Cardiac septum (tissue), 1 donor: ENCODE measurements at regions not wholly inside any gene's neighbourhood (a gene's known extent, or its start where the extent isn't known, plus 50 kb on each side); places are given as distances from the start of the nearest gene placed in this dataset.
A peak's percentile ranks its signal among the peaks of the same experiment; 100 is the strongest.
"Not testable (repeated sequence)": the region's sequence is repeated elsewhere in the genome, so short reads cannot be mapped to it uniquely, and the experiment has no call there.

Source experiments
- DNase-seq: peaks from one replicate; pipeline ENCODE4 v3.0.0-alpha.2; 2020; ENCODE audit warnings: low spot score
- intact Hi-C: fragments of 100-400 bp; cut with DNase I; formaldehyde crosslinking; loops from one replicate; pipeline ENCODE4 v1.14.0; 2022
- donor health status: DM: no; HTN: no; CAD: no.

- intact Hi-C loops = no loop called here
- no peak for DNase-seq
These were observed 1879.2 kb upstream of the CDH9 start for GRCh38 chr5:28917631-28918030.

DNA sequence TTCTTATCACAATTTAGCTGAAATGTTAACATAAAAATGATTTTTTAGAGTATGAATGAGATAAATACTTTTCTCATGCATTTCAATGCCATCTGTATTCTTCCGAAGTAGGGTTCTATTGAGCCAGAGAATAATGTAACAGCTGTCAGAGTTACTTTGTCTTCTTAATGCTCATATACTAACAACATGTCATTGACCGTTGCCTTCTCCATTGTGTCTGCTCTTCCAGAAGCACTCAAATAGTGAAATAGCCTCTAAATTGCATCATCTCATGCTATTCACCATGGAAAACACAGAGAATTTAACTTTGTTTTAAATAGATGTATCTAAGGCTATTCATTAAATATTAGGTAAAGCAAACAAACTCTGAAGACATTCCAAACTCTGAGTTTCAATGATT, 1875.9 kb upstream of the CDH9 start:
- no peak for DNase-seq
- intact Hi-C loops = no loop called here

- DNase-seq = no peak
- intact Hi-C loops = no loop called here
These were observed 1865.3 kb upstream of the CDH9 start for GRCh38 chr5:28903643-28904042.

GRCh38 chr5:28896949-28897348, 1858.6 kb upstream of the CDH9 start:
- intact Hi-C loops = no loop called here
- no peak for DNase-seq

DNA sequence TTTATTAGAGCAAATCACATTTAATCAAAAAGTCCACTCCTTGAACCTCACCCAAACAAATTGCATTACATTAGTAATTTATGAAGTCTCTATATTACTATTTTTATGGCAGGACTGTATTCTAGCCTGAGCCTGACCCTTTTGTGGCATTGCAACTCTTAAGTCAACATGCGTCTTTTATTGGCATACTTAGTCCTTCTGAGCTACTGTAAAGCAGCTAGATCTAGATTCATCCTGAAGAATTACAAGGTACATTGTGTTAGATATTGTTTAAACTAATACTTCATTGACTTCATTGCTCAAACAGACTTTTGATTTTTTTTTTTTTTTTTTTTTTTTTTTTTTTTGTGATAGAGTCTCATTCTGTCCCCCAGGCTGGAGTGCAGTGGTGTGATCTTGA, 1842.5 kb upstream of the CDH9 start:
- DNase-seq = no peak
- intact Hi-C loops = no loop called here

DNA sequence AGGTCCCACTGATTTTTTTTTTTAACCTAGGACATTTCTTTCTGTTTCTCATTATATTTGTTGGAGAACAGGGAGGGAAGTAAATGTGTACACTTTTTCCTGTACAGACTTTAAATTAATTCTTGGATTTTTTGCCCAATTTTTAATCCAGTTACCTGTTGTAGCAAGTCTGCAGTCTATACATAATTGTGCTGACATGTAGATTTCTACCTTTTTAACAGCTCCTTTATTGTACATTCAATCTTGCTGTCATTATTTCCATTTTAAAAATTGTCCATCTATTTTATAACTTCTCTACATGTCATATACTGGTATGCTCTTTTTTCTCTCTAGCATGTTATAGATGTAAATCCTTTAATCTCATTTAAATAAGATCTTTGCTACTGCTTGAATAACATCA, 1838.7 kb upstream of the CDH9 start:
- DNase-seq = no peak
- intact Hi-C loops = no loop called here

GRCh38 chr5:28864006-28864405, 1825.6 kb upstream of the CDH9 start:
- intact Hi-C loops = no loop called here

GRCh38 chr5:28862860-28863196, 1824.4 kb upstream of the CDH9 start:
- intact Hi-C loops = no loop called here
- DNase-seq = no peak

More at GRCh38 chr5:28864006-28864405, 1825.6 kb upstream of the CDH9 start:
- DNase-seq = no peak

DNA sequence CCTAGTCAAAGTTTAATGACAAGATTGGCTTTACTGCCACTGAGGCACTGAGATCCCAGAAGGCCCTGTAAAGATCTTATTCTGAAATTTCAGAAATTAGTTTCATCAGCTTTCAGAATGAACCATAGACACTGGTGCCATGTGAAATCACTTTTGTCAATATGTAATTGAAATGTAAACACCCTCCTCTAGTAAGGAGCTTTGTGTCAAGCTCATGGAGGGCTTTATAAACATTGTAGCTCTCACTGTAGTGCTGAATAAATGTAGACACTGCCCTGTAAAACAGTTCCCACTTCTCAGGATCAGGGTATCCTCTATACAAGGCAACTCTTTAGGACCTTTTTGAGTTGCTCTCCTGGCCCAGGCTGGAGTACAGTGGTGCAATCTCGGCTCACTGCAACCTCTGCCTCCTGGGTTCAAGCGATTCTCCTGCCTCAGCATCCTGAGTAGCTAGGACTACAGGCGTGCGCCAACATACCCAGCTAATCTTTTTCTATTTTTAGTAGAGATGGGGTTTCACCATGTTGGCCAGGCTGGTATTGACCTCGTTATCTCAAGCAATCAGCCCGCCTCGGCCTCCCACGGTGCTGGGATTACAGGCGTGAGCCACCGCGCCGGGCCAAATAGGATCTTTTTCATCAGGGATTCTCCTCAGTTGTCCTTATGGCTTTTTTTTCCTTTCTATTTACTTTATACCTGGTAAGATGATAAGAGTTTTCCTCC, 1823.9 kb upstream of the CDH9 start:
- intact Hi-C loops = no loop called here
- no peak for DNase-seq

GRCh38 chr5:28855626-28856025, 1817.2 kb upstream of the CDH9 start:
- intact Hi-C loops = no loop called here
- DNase-seq = no peak

GRCh38 chr5:28850320-28850921, 1812.0 kb upstream of the CDH9 start:
- intact Hi-C loops = no loop called here
- no peak for DNase-seq

DNA sequence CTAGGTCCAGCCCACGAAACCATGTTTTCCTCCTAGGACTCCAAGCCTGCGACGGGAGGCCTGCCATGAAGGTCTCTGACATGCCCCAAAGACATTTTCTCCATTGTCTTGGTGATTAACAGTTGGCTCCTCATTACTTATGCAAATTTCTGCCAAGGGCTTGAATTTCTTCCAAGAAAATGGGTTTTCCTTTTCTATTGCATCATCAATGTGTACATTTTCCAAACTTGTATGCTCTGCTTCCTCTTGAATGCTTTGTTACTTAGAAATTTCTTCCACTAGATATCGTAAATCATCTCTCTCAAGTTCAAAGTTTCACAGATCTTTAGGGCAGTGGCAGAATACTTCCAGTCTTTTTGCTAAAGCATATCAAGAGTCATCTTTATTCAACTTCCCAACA, 1792.7 kb upstream of the CDH9 start:
- intact Hi-C loops = no loop called here

DNA sequence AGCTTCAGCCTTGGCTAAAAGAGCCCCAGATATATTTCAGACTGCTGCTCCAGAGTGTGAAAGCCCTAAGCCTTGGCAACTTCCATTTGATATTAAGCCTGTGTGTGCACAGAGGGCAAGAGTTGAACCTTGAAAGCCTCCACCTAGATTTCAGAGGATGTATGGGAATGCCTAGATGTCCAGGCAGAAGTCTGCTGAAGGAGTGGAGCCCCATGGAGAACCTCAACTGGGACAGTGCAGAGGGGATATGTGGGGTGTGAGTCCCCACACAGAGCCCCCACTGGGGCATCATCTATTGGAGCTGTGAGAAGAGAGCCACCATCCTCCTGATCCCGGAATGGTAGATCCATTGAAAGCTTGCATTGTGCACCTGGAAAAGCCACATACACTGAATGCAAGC, 1784.8 kb upstream of the CDH9 start:
- intact Hi-C loops = no loop called here
- no peak for DNase-seq

More for the DNA sequence above, 1792.7 kb upstream of the CDH9 start:
- DNase-seq = no peak

GRCh38 chr5:28822071-28822470, 1783.7 kb upstream of the CDH9 start:
- DNase-seq = no peak
- intact Hi-C loops = no loop called here

DNA sequence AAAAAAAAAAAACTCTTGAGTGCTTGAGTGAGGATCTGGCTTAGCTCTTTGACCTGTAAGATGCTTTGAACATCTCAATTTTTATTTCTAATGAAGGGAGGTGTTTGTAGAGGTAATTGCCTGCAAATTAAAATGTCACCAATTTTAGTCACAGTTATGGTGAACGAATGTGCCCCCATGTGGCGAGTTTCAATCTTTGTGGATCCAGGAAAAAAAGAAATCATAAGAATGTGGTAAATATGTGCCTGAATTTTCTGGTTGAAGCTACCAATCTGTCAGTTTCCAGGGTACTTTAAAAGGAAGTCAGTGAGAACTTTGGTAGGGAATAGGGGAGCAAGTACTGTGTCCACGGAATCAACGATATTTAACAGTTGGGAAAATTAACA, 1772.4 kb upstream of the CDH9 start:
- no peak for DNase-seq
- intact Hi-C loops = no loop called here

GRCh38 chr5:28809811-28810750, 1771.7 kb upstream of the CDH9 start:
- DNase-seq = peak; percentile 56
- intact Hi-C loops = no loop called here

DNA sequence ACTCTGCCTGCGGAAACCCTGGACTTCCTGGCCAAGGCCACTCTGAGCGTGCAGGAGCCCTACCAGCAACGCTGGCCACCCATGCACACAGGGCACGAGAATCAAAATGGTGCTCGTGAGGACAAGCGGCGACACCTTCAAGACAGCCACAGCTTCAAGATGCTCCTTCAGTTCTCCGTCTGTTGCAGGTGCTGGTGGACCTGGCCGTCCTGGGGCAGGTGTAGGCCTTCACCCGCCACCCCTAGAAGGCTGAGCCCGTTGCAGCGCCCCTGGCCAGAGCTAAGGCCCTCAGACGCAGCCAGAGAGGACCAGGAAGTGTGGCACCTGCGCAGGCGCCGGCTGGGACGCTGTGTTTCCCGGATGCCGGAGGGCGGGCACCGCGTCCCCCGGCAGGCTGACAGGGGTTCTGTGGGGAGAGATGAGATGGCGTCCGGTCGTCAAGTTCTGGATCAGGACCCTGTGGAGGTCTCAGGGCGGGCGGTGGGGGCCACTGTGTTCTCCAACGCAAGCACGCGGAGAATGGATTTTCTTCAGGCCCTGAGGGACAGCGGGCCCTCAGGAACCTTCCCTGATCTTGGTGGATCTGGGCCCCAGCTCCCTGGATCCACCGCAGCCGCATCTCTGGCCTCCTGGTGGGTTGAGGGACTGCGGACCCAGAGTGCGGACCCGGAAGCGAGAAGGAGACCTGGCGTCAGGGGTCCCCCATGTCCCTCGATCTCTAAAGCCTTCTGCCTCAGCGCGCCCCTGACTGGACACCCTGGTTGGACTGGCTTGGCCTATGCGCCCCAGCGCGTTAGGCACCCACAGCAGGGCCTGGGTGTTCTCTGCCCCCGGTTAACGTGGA, 1770.8 kb upstream of the CDH9 start:
- intact Hi-C loops = no loop called here
- DNase-seq = peak; percentile 65

DNA sequence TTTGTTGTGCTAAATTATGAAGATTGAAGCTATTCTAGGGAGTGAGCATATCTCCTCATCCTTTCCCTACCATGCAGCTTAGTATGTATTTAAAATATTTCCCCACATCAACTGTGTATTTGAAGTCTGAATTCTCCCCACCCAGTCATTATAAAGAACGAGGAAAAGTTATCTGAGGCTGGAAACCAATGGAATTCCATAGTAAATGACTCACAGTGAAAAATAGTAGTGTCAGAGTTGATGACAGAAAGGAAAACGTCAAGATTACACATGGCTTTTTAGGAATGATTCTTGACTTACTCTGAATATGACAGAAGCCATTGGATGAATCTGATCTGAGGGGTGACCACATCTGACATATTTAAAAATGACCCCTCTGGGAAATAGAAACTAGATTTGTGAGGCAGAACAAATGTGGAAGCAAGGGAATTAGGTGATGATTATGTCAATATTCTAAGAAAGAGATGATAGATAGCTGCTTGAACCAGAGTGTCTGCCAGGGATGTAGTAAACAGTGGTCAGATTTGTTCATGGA, 1768.9 kb upstream of the CDH9 start:
- DNase-seq = no peak
- intact Hi-C loops = no loop called here

- DNase-seq, intact Hi-C loops: not testable (repeated sequence)
These were observed 1760.6 kb upstream of the CDH9 start for GRCh38 chr5:28799035-28799434.

DNA sequence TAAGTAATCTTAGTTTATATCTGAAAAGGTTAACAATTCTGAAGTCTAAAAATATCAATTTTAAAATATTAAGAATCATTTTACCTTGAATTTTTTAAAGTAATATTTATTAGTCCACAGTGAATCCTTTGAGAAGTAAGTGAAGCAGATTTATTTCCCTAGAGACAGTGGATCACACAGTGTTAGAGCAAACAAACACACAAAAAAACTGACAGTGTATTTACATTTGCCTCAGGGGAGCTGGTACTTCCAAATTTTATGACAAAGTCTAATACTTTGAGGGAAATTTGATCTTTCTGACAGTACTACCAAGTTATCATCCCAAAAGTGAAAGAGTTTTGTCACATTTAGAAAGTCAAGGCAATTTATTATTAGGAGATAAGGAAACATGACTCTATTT, 1750.6 kb upstream of the CDH9 start:
- no peak for DNase-seq
- intact Hi-C loops = no loop called here
